22Rv1 (cell line): ENCODE measurements at regions not wholly inside any gene's neighbourhood (a gene's known extent, or its start where the extent isn't known, plus 50 kb on each side); places are given as distances from the start of the nearest gene placed in this dataset.

Experiments used
- CTCF ChIP-seq: fragments of 450-650 bp; IDR thresholded peaks from 2 replicates; pipeline ENCODE4 v1.5.1; 2017; ENCODE audit warnings: mild to moderate bottlenecking
- ZFX ChIP-seq: fragments of 450-650 bp; IDR thresholded peaks from 2 replicates; pipeline ENCODE4 v1.6.1; 2017; ENCODE audit warnings: antibody characterized with exemption, borderline replicate concordance

DNA sequence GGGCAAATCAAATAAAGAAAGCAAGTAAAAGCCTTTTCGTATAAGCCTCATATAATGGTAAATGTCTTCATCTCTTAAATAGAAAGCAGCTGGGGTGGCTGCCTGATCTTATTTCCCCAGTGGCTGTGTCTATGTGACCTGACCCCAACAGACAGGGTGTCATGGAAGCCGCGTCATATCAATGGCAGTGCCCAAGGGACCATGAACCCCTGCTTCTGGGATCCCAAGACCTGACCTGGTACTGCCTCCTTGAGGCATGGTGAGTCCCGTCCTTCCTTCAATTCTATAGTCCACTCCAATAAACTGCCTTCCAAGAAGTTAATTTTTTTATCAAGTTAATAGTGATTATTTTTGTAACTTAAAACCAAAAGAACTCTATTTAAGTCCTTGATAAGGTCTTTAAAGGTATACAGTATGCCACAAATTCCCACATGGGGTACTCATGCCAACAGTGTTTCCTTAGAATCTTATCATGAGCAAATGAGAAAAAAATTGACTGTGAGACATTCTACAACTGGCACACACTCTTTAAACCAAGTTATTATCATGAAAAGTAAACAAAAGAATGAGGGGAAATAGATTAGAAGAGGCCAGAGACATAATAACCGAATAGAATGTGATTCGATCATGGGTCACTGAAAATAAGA, 104.6 kb downstream of the ADSS2 start:
- TF ChIP-seq CTCF (no peak), ZFX (no peak)
